OCI-LY1 (cell line): ENCODE measurements at regions not wholly inside any gene's neighbourhood (a gene's known extent, or its start where the extent isn't known, plus 50 kb on each side); places are given as distances from the start of the nearest gene placed in this dataset.

Experiments
- CTCF ChIP-seq: fragments of 200-600 bp; sonication (generic), shearing (Covaris generic); IDR thresholded peaks from 2 replicates; pipeline ENCODE4 v1.5.1; 2017; ENCODE audit warnings: mild to moderate bottlenecking, antibody characterized with exemption, low read length, moderate library complexity, mixed read lengths
- EZH2 ChIP-seq: fragments of 200-600 bp; sonication (generic), shearing (Covaris generic); IDR thresholded peaks from 2 replicates; pipeline ENCODE4 v1.8.0; 2017; ENCODE audit warnings: borderline replicate concordance, mixed run types, mild to moderate bottlenecking, antibody characterized with exemption, low read length, moderate library complexity, mixed read lengths

- TF ChIP-seq CTCF (no peak), EZH2 (no peak)
Measured at GRCh38 chr12:43177276-43177675, 374.7 kb downstream of the ADAMTS20 start.
